ENCODE measurements at regions not wholly inside any gene's neighbourhood (a gene's known extent, or its start where the extent isn't known, plus 50 kb on each side); places are given as distances from the start of the nearest gene placed in this dataset.
A peak's percentile ranks its signal among the peaks of the same experiment; 100 is the strongest.
"Not testable (repeated sequence)": the region's sequence is repeated elsewhere in the genome, so short reads cannot be mapped to it uniquely, and the experiment has no call there.

DNA sequence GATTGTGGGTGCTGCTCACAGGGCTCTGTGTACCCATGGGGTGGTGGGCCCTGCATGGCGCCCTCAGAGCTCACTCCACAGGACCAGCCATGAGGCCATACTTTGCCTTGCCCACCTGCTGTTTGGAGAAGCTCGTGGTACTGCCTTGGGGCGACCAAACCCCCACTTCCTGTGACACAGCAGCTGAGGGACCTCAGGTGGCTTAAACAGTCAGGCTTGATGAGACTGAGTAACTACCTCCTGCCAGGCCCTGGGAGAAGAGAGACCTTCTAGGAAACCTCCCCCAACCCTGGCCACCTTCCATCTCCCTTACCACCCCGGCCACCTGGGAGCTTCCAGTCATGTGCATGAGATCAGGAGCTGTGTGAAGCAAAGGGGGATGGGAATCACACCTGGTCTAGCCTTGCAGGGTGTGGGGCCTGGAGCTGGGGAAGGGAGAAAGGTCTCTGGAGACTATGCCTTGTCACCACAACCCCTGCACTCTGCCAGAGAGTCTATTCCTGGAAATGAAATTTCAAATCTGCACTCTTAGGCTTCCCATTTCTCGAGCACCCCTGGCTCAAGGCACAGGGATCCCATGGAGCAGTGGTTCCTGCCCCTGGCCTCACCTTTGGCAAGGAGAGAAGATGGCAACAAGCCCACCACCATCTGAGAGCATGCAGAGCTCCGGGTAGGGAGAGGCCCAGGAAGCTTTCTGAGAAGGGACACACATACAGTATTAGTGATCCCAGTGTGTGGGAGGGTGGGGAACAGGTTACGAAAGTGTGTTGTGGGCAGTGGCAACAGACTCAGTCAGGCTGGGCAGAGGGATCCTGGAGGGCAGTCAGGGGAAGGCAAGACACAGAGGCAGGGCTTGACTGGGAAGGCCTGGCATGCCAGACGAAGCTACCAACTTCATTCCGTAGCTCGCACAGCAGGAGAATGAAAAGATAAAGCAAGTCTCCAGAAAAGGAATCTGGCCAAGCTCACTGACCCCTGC is 125.0 kb downstream of the URI1 start:
- Histone ChIP-seq H3K27me3 (no peaks in the 10 kb centered on the region), H3K27ac (no peak overlapping the region), H3K36me3 (no peaks in the 10 kb centered on the region), H3K4me3 (no peak overlapping the region), H3K9me3 (no peaks in the 10 kb centered on the region), H3K4me1 (peaks cover 0 to 8% (median 0%) of the 10 kb centered on the region in 12 donors)
- WGBS, 4 donors, result 65 to 78% (median 69%) methylated on average over 8 to 10 of the region's 10 CpGs
- DNase-seq (peak in 1 of 5 donors; percentile 7), ATAC-seq (no peak)
- TF ChIP-seq POLR2A (IDR thresholded peaks at IDR 0.05), result no peak
- TF ChIP-seq CTCF (IDR thresholded peaks at IDR 0.05), result no peak
- intact Hi-C loops (cut with DNase I), result no loop called here

DNA sequence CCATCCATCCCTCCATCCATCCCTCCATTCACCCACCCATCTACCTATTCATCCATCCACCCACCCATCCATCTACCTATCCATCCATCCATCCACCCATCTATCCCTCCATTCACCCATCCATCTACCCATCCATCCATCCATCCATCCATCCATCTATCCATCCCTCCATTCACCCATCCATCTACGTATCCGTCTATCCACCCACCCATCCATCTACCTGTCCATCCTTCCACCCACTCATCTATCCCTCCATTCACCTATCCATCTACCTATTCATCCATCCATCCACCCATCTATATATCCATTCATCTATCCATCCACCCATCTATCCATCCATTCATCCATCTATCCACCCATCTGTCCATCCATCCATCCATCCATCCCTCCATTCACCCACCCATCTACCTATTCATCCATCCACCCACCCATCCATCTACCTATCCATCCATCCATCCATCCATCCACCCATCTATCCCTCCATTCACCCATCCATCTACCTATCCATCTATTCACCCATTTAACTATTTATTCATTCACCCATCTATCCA is 126.0 kb downstream of the URI1 start:
- ATAC-seq; DNase-seq; H3K9me3 ChIP-seq; H3K27ac ChIP-seq; intact Hi-C loops (cut with DNase I); H3K4me3 ChIP-seq; H3K27me3 ChIP-seq; H3K36me3 ChIP-seq; H3K4me1 ChIP-seq: not testable (repeated sequence)
- 92 to 96% (median 92%) methylated on average over 2 of the region's 2 CpGs for WGBS, 4 donors

GRCh38 chr19:30068528-30069395 is 126.7 kb downstream of the URI1 start:
- no peak overlapping the region for H3K4me3 ChIP-seq

More at GRCh38 chr19:30068528-30069395, 126.7 kb downstream of the URI1 start:
- ATAC-seq (no peak), DNase-seq (peak in 1 of 5 donors; percentile 11)
- no peaks in the 10 kb centered on the region for H3K9me3 ChIP-seq
- no peaks in the 10 kb centered on the region for H3K36me3 ChIP-seq
- H3K27ac ChIP-seq, result no peak overlapping the region
- TF ChIP-seq CTCF (IDR thresholded peaks at IDR 0.05) (no peak), POLR2A (IDR thresholded peaks at IDR 0.05) (no peak)
- 85 to 99% (median 93%) methylated on average over 2 of the region's 2 CpGs for WGBS, 4 donors
- intact Hi-C loops (cut with DNase I), result no loop called here
- H3K4me1 ChIP-seq, result peaks cover 0 to 8% (median 0%) of the 10 kb centered on the region in 12 donors
- H3K27me3 ChIP-seq, result no peaks in the 10 kb centered on the region

All from heart left ventricle (tissue), 16 donors.